H9 (cell line): ENCODE measurements at regions not wholly inside any gene's neighbourhood (a gene's known extent, or its start where the extent isn't known, plus 50 kb on each side); places are given as distances from the start of the nearest gene placed in this dataset.

Experiments
- DNase-seq: peaks from one replicate; pipeline ENCODE4 v3.0.0-alpha.2; 2017
- H2AFZ ChIP-seq: one replicate; pipeline ENCODE4 v1.6.1; 2013; ENCODE audit warnings: mild to moderate bottlenecking, low read length, control low read depth, moderate library complexity
- H2AK5ac ChIP-seq: 2 replicates; pipeline ENCODE4 v1.6.1; 2013; ENCODE audit warnings: low read length, control low read depth, mixed read lengths; ENCODE audit not compliant: insufficient read length
- H2BK120ac ChIP-seq: one replicate; pipeline ENCODE4 v1.6.1; 2013; ENCODE audit warnings: low read depth, mild to moderate bottlenecking, low read length, control low read depth, inconsistent platforms; ENCODE audit not compliant: poor library complexity, severe bottlenecking
- H2BK12ac ChIP-seq: 2 replicates; pipeline ENCODE4 v1.6.1; 2013; ENCODE audit warnings: low read length, control low read depth, mixed read lengths, low read depth; ENCODE audit not compliant: insufficient read length
- H2BK15ac ChIP-seq: 2 replicates; pipeline ENCODE4 v1.6.1; 2013; ENCODE audit warnings: low read depth, low read length, control low read depth
- H2BK20ac ChIP-seq: one replicate; pipeline ENCODE4 v1.6.1; 2013; ENCODE audit warnings: low read depth, mild to moderate bottlenecking, low read length, control low read depth, inconsistent platforms; ENCODE audit not compliant: poor library complexity, severe bottlenecking
- H2BK5ac ChIP-seq: 2 replicates; pipeline ENCODE4 v1.6.1; 2013; ENCODE audit warnings: low read length, control low read depth, mixed read lengths; ENCODE audit not compliant: insufficient read length
- H3K14ac ChIP-seq: 2 replicates; pipeline ENCODE4 v1.6.1; 2013; ENCODE audit warnings: low read length, control low read depth; ENCODE audit not compliant: insufficient read depth
- H3K18ac ChIP-seq: 2 replicates; pipeline ENCODE4 v1.6.1; 2013; ENCODE audit warnings: low read depth, mild to moderate bottlenecking, mixed read lengths, low read length, control low read depth; ENCODE audit not compliant: insufficient read length
- H3K23ac ChIP-seq: 2 replicates; pipeline ENCODE4 v1.6.1; 2013; ENCODE audit warnings: low read length, control low read depth, mixed read lengths, low read depth; ENCODE audit not compliant: insufficient read length
- H3K23me2 ChIP-seq: 2 replicates; pipeline ENCODE4 v1.6.1; 2013; ENCODE audit warnings: low read depth, mild to moderate bottlenecking, mixed read lengths, low read length, control low read depth; ENCODE audit not compliant: insufficient read length, poor library complexity, severe bottlenecking
- H3K27ac ChIP-seq: 2 replicates; pipeline ENCODE4 v1.5.1; 2013; ENCODE audit warnings: low read length, control low read depth, mixed read lengths, low read depth; ENCODE audit not compliant: insufficient read length
- H3K27me3 ChIP-seq: 2 replicates; pipeline ENCODE4 v1.6.1; 2013; ENCODE audit warnings: low read length, control low read depth, inconsistent platforms; ENCODE audit not compliant: insufficient read depth
- H3K4ac ChIP-seq: 2 replicates; pipeline ENCODE4 v1.6.1; 2013; ENCODE audit warnings: low read depth, mild to moderate bottlenecking, control low read depth, inconsistent platforms, low read length, moderate library complexity
- H3K4me1 ChIP-seq: 2 replicates; pipeline ENCODE4 v1.6.1; 2013; ENCODE audit warnings: low read length, control low read depth, inconsistent platforms; ENCODE audit not compliant: insufficient read depth
- H3K4me2 ChIP-seq: 2 replicates; pipeline ENCODE4 v1.6.1; 2013; ENCODE audit warnings: low read length, control low read depth, mixed read lengths; ENCODE audit not compliant: insufficient read length, insufficient read depth
- H3K56ac ChIP-seq: 2 replicates; pipeline ENCODE4 v1.6.1; 2013; ENCODE audit warnings: low read depth, mild to moderate bottlenecking, mixed read lengths, low read length, control low read depth; ENCODE audit not compliant: insufficient read length
- H3K79me1 ChIP-seq: 2 replicates; pipeline ENCODE4 v1.6.1; 2013; ENCODE audit warnings: low read depth, mild to moderate bottlenecking, moderate library complexity, low read length, control low read depth, inconsistent platforms; ENCODE audit not compliant: insufficient read depth, poor library complexity, severe bottlenecking
- H3K79me2 ChIP-seq: 2 replicates; pipeline ENCODE4 v1.6.1; 2013; ENCODE audit warnings: low read length, control low read depth, inconsistent platforms; ENCODE audit not compliant: insufficient read depth
- H3K9ac ChIP-seq: 2 replicates; pipeline ENCODE4 v1.6.1; 2013; ENCODE audit warnings: low read length, control low read depth, mixed read lengths; ENCODE audit not compliant: insufficient read length; ENCODE audit errors: extremely low read depth
- H3K9me3 ChIP-seq: one replicate; pipeline ENCODE4 v1.6.1; 2013; ENCODE audit warnings: low read depth, low read length, inconsistent platforms; ENCODE audit not compliant: control insufficient read depth
- H3T11ph ChIP-seq: one replicate; pipeline ENCODE4 v1.6.1; 2013; ENCODE audit warnings: mild to moderate bottlenecking, low read length, control low read depth, inconsistent platforms
- H4K20me1 ChIP-seq: one replicate; pipeline ENCODE4 v1.6.1; 2013; ENCODE audit not compliant: control insufficient read depth, insufficient read length, insufficient read depth
- H4K5ac ChIP-seq: 2 replicates; pipeline ENCODE4 v1.6.1; 2013; ENCODE audit warnings: low read depth, mild to moderate bottlenecking, mixed read lengths, low read length, control low read depth; ENCODE audit not compliant: insufficient read length
- H4K8ac ChIP-seq: replicated peaks from 2 replicates; pipeline ENCODE4 v1.6.1; 2013; ENCODE audit warnings: low read length, control low read depth, mixed read lengths, low read depth; ENCODE audit not compliant: insufficient read length
- H4K91ac ChIP-seq: 2 replicates; pipeline ENCODE4 v1.6.1; 2013; ENCODE audit warnings: low read depth, mild to moderate bottlenecking, moderate library complexity, mixed read lengths, low read length, control low read depth; ENCODE audit not compliant: insufficient read length
- H3K27ac Mint-ChIP-seq, 3 experiments: 2 replicates in 2 of 3; 3 replicates in 1 of 3; pipeline ENCODE4 v1.8.0; 2020 to 2021; ENCODE audit warnings: mixed read lengths in 3 of 3, mild to moderate bottlenecking in 1 of 3, moderate library complexity in 1 of 3
- H3K27me3 Mint-ChIP-seq: 2 replicates; pipeline ENCODE4 v1.8.0; 2021; ENCODE audit warnings: low read depth, mild to moderate bottlenecking, moderate library complexity, mixed read lengths
- H3K36me3 Mint-ChIP-seq, 3 experiments: 2 replicates in 2 of 3; 3 replicates in 1 of 3; pipeline ENCODE4 v1.8.0; 2020 to 2021; ENCODE audit warnings: low read depth in 3 of 3, mixed read lengths in 3 of 3; ENCODE audit not compliant: insufficient read depth in 1 of 3
- H3K4me1 Mint-ChIP-seq, 2 experiments: 2 replicates each; pipeline ENCODE4 v1.8.0; 2020; ENCODE audit warnings: mixed read lengths in 2 of 2
- H3K4me3 Mint-ChIP-seq, 2 experiments: 2 replicates in 1 of 2; 3 replicates in 1 of 2; pipeline ENCODE4 v1.8.0; 2020 to 2021; ENCODE audit warnings: mild to moderate bottlenecking in 2 of 2, mixed read lengths in 2 of 2, moderate library complexity in 1 of 2
- H3K9me3 Mint-ChIP-seq, 2 experiments: 2 replicates in 1 of 2; 3 replicates in 1 of 2; pipeline ENCODE4 v1.8.0; 2020; ENCODE audit warnings: mild to moderate bottlenecking in 2 of 2, mixed read lengths in 2 of 2, moderate library complexity in 1 of 2
- CTCF ChIP-seq: fragments of 200-600 bp; sonication (generic); conservative IDR thresholded peaks from 3 replicates; pipeline ENCODE4 v1.8.0; 2021; ENCODE audit warnings: antibody characterized with exemption, mild to moderate bottlenecking
- WGBS: extraction: QIAGEN DNeasy Blood & Tissue Kit; methylation state at CpG from one replicate; pipeline ENCODE4 v1.1.7; 2013; ENCODE audit warnings: missing lambda C conversion rate, low lambda C conversion rate, mixed read lengths; ENCODE audit not compliant: insufficient read length; ENCODE audit errors: extremely low coverage; 5-methylcytosine and 5-hydroxymethylcytosine counted together

GRCh38 chr13:74625541-74625940, 491.3 kb upstream of the KLF12 start:
- H3K9ac ChIP-seq = no peak overlapping the region
- no peak for TF ChIP-seq CTCF
- H3K56ac ChIP-seq = no peak overlapping the region
- no peak overlapping the region for H4K5ac ChIP-seq
- H3K27ac ChIP-seq = no peak overlapping the region
- H3K23me2 ChIP-seq = no peaks in the 10 kb centered on the region
- H2BK15ac ChIP-seq = no peak overlapping the region
- Mint-ChIP-seq H3K27me3 (no peaks in the 10 kb centered on the region), H3K4me1 (peaks cover 6 to 8% of the 10 kb centered on the region in 2 experiments), H3K4me3 (no peak overlapping the region), H3K36me3 (no peaks in the 10 kb centered on the region), H3K27ac (no peak overlapping the region), H3K9me3 (no peaks in the 10 kb centered on the region)
- H2BK5ac ChIP-seq = no peak overlapping the region
- DNase-seq = no peak
- H4K91ac ChIP-seq = no peak overlapping the region
- no CpG with 5 or more reads among the region's 1 CpG for WGBS
- no peak overlapping the region for H3T11ph ChIP-seq
- no peaks in the 10 kb centered on the region for H3K79me2 ChIP-seq
- H2BK20ac ChIP-seq = no peak overlapping the region
- H2AK5ac ChIP-seq = no peak overlapping the region
- no peak overlapping the region for H3K4ac ChIP-seq
- H3K79me1 ChIP-seq = no peaks in the 10 kb centered on the region
- no peak overlapping the region for H4K8ac ChIP-seq
- H2BK12ac ChIP-seq = no peak overlapping the region
- H3K4me2 ChIP-seq = no peak overlapping the region
- no peak overlapping the region for H2BK120ac ChIP-seq
- peaks cover 2% of the 10 kb centered on the region; the same call in 1 of the 2 replicates for H3K4me1 ChIP-seq
- no peak overlapping the region for H3K14ac ChIP-seq
- no peaks in the 10 kb centered on the region for H4K20me1 ChIP-seq
- H2AFZ ChIP-seq = no peak overlapping the region
- H3K27me3 ChIP-seq = no peaks in the 10 kb centered on the region
- H3K18ac ChIP-seq = no peak overlapping the region
- H3K9me3 ChIP-seq = no peaks in the 10 kb centered on the region
- H3K23ac ChIP-seq = no peak overlapping the region
